Left renal cortex interstitium (tissue), 4 donors: ENCODE measurements at regions not wholly inside any gene's neighbourhood (a gene's known extent, or its start where the extent isn't known, plus 50 kb on each side); places are given as distances from the start of the nearest gene placed in this dataset.
"Not testable (repeated sequence)": the region's sequence is repeated elsewhere in the genome, so short reads cannot be mapped to it uniquely, and the experiment has no call there.

Source experiments
- DNase-seq, 4 donors: peaks; one replicate each; pipeline ENCODE4 v3.0.0-alpha.2; 2013; ENCODE audit warnings: low read depth in 4 of 4, low spot score in 2 of 4, missing footprints in 1 of 4

DNA sequence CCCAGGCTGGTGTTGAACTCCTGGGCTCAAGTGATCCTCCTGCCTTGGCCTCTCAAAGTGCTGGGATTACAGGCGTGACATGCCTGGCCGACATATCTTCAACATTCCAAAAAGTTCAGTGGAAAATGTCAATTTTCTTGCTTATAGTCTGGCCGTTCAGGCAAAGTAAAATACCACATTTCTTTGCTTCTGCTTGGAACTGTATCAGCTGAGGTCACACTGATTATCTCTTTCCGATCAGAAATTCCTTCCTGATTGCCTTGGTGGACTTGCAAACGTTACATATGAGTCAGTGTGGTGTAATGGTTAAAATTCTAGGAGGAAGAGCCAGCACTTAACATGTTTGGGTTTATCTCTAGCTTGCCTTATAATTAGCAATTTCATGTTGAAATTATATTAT is 170.6 kb upstream of the ERV3-1 start:
- not testable (repeated sequence) for DNase-seq

GRCh38 chr7:65150105-65150504 is 143.6 kb upstream of the ERV3-1 start:
- not testable (repeated sequence) for DNase-seq

DNA sequence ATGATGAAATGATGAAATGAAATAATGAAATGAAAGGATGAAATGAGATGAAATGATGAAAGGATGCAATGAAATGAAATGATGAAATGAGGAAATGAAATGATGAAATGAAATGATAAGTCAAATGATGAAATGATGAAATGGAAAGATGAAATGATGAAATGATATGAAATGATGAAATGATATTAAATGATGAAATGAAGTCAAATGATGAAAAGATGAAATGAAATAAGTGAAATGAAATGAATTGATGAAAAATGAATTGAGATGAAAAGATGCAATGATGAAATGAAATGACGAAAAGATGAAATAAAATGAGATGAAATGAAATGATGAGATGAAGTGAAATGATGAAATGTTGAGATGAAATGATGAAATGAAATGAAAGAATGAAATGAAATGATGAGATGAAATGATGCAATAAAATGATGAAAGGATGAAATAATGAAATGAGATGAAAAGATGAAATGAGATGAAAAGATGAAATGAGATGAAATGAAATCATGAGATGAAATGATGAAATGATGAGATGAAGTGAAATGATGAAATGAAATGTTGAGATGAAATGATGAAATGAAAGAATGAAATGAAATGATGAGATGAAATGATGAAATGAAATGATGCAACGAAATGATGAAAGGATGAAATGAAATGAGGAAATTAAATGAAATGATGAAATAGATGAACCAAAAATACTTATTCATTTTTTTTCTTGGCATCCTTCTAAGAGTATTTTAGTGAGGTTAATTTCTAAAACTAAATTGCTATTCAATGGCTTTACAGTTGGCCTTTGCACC is 139.8 kb upstream of the ERV3-1 start:
- not testable (repeated sequence) for DNase-seq

DNA sequence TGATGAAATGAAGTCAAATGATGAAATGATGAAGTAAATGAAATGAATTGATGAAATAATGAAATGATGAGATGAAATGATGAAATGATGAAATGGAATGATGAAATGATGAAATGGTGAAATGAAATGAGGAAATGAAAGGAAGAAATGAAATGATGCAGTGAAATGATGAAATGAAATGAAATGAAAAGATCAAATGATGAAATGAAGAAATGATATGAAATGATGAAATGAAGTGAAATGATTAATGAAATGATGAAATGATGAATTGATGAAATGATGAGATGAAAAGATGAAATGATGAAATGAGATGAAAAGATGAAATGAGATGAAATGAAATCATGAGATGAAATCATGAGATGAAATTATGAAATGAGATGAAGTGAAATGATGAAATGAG is 139.2 kb upstream of the ERV3-1 start:
- DNase-seq: not testable (repeated sequence)

GRCh38 chr7:65145008-65145407 is 138.5 kb upstream of the ERV3-1 start:
- not testable (repeated sequence) for DNase-seq

- DNase-seq: not testable (repeated sequence)
Measured at GRCh38 chr7:65144557-65144956, 138.1 kb upstream of the ERV3-1 start.

GRCh38 chr7:65144119-65144518 is 137.6 kb upstream of the ERV3-1 start:
- DNase-seq: not testable (repeated sequence)

- not testable (repeated sequence) for DNase-seq
Measured at GRCh38 chr7:65141894-65142293, 135.4 kb upstream of the ERV3-1 start.

GRCh38 chr7:65141405-65141778 is 134.9 kb upstream of the ERV3-1 start:
- not testable (repeated sequence) for DNase-seq

- not testable (repeated sequence) for DNase-seq
Measured at GRCh38 chr7:65140543-65141404, 134.3 kb upstream of the ERV3-1 start.

DNA sequence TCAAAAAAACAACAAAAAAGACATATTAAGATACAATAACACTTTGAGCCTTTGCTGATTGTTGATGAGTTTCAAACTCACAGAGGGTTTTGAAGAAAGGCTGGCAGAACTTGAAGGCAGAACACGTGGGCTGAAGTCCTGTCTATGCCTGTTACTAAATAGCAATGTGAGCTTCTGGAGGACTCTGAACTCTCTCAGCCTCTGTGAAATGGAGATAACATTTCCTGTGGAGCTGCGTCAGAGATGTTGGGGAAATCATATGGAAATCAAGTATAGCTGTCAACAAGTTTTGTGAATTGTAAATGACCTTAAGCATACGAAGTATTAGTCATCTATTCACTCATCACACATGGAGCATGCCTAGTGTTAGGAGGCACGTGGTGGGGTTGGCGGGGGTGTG is 130.4 kb upstream of the ERV3-1 start:
- not testable (repeated sequence) for DNase-seq

GRCh38 chr7:65133087-65133486 is 126.6 kb upstream of the ERV3-1 start:
- not testable (repeated sequence) for DNase-seq

DNA sequence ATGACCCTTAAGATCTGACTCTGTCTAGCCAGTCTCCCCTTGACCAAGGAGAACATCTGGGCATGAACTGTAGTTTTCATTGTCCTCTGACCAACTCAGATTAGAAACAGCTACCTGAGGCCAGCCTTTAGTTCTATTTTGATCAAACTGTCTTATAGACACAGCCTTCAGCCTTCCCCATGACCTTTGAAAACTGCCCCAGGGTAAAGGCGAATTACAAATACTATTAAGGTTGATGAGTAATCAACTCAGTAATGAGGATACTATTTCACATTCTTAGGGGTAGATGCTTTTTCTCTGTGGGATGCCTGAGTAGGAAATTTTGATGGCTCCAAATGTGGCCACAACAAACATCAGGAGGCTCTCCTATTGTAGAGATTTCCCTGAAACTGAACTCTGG is 125.8 kb upstream of the ERV3-1 start:
- DNase-seq: not testable (repeated sequence)

DNA sequence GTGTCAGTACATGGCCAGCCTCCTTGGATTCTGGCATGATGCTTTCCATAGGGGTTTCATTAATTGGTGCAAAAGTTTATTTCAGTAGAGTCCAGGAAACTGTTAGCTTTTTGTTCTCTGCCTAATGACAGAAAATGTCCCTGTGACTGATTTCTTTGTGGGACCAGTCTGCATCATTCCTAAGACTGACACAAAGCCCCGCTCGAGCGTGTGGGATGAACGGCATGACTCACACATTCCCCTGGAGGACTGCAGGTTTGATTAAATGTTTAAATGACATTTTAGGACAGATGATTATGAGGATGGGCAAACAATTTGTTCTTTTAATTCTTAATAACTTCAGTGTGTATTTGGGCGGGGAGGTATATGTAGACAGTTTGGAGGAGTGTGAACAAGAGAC is 120.9 kb upstream of the ERV3-1 start:
- not testable (repeated sequence) for DNase-seq

DNA sequence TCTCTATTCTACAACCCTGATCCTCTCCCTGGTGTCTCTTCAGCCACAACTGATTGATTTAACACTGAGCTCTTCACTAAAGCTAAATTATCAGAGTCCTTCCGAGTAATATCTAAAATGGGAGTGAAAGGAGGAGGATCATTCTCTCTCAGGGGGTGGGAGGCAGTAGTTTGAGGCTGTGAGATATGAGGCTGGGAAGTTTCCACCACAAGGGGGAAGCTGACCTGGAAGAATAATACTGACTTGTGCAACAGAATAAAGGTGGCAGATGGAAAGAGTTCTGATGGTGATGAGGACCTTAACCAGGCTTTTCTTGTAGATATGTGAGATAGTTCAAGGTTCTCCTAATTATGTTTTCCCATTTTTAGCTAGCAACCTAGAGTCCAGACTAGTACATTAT is 118.1 kb upstream of the ERV3-1 start:
- DNase-seq: not testable (repeated sequence)

GRCh38 chr7:65105650-65106203 is 99.2 kb upstream of the ERV3-1 start:
- not testable (repeated sequence) for DNase-seq

DNA sequence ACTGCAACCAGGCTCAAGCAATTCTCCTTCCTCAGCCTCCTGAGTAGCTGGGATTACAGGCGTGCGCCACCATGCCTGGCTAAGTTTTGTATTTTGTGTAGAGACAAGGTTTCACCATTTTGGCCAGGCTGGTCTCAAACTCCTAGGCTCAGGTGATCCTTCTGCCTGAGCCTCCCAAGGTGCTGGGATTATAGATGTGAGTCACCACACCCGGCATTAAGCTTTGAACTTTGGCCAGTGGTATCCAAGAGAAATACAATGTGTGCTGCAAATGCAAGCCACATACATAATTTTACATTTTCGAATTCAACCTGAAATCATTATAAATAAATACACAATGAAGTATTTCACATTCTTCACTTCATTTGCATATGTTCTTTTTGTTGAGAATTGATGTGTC is 94.0 kb upstream of the ERV3-1 start:
- DNase-seq: not testable (repeated sequence)

DNA sequence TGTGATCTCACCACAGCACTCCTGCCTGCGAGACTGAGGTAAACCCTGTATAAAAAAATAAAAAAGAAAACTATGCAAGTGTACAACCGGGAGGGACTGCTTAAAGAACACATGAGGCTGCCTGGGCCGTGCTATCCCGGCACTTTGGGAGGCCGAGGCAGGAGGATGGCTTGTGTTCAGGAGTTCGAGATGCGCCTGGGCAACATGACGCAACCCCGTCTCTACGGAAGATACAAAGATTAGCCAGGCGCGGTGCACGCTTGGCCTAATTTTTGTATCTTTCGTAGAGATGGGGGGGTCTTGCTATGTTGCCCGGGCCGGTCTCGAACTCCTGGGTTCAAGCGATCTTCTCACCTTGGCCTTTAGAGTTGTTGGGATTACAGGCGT is 75.2 kb upstream of the ERV3-1 start:
- DNase-seq: not testable (repeated sequence)

GRCh38 chr7:65080799-65081668 is 74.5 kb upstream of the ERV3-1 start:
- DNase-seq: peak; percentile 52 to 92 (median 79)

- not testable (repeated sequence) for DNase-seq
Measured at GRCh38 chr7:65074959-65075358, 68.5 kb upstream of the ERV3-1 start.
